ENCODE measurements at regions not wholly inside any gene's neighbourhood (a gene's known extent, or its start where the extent isn't known, plus 50 kb on each side); places are given as distances from the start of the nearest gene placed in this dataset.

DNA sequence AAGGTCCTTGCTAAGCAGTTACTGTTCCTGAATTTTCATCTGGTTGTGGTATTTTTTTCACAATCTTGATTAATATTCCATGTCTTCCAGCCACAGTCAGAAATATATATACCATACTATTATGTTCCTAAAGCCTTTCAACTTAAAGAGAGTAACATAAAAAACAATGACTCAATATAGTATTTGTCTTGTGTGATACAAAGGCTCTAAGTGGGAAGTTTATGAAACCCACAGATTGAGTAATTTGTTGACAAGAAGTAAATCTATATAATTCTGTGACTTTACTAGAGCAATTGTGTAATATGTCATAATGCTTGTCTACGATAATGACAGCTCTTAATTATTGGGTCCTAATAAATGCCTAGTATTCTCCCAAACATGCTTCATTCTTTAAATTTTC lies 509.4 kb downstream of the ISL1 start:
- TF ChIP-seq, protein P1, sequence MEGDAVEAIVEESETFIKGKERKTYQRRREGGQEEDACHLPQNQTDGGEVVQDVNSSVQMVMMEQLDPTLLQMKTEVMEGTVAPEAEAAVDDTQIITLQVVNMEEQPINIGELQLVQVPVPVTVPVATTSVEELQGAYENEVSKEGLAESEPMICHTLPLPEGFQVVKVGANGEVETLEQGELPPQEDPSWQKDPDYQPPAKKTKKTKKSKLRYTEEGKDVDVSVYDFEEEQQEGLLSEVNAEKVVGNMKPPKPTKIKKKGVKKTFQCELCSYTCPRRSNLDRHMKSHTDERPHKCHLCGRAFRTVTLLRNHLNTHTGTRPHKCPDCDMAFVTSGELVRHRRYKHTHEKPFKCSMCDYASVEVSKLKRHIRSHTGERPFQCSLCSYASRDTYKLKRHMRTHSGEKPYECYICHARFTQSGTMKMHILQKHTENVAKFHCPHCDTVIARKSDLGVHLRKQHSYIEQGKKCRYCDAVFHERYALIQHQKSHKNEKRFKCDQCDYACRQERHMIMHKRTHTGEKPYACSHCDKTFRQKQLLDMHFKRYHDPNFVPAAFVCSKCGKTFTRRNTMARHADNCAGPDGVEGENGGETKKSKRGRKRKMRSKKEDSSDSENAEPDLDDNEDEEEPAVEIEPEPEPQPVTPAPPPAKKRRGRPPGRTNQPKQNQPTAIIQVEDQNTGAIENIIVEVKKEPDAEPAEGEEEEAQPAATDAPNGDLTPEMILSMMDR (IDR thresholded peaks at IDR 0.05): no peak
- no peak for TF ChIP-seq POLR2A (IDR thresholded peaks at IDR 0.05)
